ENCODE measurements at regions not wholly inside any gene's neighbourhood (a gene's known extent, or its start where the extent isn't known, plus 50 kb on each side); places are given as distances from the start of the nearest gene placed in this dataset.

- DNase-seq (ENCODE audit: low read depth) = no peak
Observed at GRCh38 chr4:157514711-157515110, 294.2 kb downstream of the GRIA2 start.

GRCh38 chr4:157509341-157509740, 288.8 kb downstream of the GRIA2 start:
- DNase-seq (ENCODE audit: low read depth) = no peak

GRCh38 chr4:157502656-157503055, 282.1 kb downstream of the GRIA2 start:
- DNase-seq (ENCODE audit: low read depth) = no peak

GRCh38 chr4:157459785-157460184, 239.3 kb downstream of the GRIA2 start:
- DNase-seq (ENCODE audit: low read depth) = no peak

- DNase-seq (ENCODE audit: low read depth) = no peak
Observed at GRCh38 chr4:157447195-157447594, 226.7 kb downstream of the GRIA2 start.

GRCh38 chr4:157444014-157444413, 223.5 kb downstream of the GRIA2 start:
- no peak for DNase-seq (ENCODE audit: low read depth)

GRCh38 chr4:157443537-157443936, 223.0 kb downstream of the GRIA2 start:
- DNase-seq (ENCODE audit: low read depth) = no peak

GRCh38 chr4:157425897-157426296, 205.4 kb downstream of the GRIA2 start:
- no peak for DNase-seq (ENCODE audit: low read depth)

GRCh38 chr4:157423526-157424020, 203.0 kb downstream of the GRIA2 start:
- no peak for DNase-seq (ENCODE audit: low read depth)

GRCh38 chr4:157421365-157421764, 200.8 kb downstream of the GRIA2 start:
- DNase-seq (ENCODE audit: low read depth) = no peak
